HG02759 (cell line): ENCODE measurements at regions not wholly inside any gene's neighbourhood (a gene's known extent, or its start where the extent isn't known, plus 50 kb on each side); places are given as distances from the start of the nearest gene placed in this dataset.

Experiments
- ATAC-seq: cut with Tn5 transposase; IDR thresholded peaks from one replicate; pipeline ENCODE4 v1.9.1; 2021; ENCODE audit warnings: mild to moderate bottlenecking, moderate library complexity; ENCODE audit not compliant: unreplicated experiment

DNA sequence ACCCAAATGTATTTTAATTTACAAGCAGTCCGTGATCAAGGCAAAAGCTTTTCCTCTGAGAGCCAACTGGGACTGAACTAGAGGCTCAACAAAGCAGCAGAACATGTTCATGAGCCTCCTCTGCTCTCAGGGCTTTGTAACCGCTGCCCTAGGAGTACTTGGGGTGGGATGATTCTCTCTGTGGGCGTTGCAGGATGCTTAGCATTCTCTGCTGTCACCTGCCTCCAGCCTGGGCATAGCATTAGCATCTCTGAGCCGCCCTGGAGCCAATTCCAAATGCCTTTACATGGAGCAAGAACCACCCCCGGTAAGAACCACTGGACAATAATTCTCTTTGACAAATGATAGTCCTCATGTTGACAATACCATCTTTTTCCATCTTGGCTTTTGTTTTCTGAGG lies 237.6 kb upstream of the CDH4 start:
- ATAC-seq = no peak

DNA sequence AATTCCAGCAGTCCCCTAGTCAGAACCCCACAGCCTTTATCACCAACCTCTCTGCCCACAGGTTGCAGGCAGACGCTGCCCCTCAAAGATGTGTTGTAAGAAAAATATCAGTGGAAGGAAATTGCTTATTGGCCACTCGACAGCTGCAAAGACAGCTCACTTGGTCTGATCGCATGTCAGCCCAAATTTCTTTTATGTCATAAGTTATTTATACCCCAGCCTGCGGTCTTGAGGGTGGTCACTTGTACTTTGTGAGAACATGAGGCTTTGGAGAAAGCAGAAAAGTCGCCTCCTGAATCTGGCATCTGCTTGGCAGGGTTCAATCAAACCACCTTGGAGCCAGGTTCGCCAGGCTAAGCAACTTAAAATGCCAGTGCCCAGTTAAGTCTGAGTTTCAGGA lies 236.5 kb upstream of the CDH4 start:
- no peak for ATAC-seq

DNA sequence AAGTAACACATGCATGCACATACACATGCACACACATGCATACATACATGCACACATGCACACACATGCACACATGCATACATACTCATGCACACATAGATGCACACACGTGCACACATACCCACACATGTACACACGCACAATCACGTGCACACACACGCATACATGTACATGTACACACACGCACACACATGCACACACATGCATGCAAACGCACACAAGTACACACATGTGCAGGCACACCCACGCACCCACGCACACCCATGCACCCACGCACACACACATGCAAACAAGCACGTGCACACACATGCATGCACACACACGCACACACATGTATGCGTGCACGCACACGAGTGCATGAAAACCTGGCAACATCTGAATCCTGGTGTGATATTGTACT lies 232.7 kb upstream of the CDH4 start:
- no peak for ATAC-seq

DNA sequence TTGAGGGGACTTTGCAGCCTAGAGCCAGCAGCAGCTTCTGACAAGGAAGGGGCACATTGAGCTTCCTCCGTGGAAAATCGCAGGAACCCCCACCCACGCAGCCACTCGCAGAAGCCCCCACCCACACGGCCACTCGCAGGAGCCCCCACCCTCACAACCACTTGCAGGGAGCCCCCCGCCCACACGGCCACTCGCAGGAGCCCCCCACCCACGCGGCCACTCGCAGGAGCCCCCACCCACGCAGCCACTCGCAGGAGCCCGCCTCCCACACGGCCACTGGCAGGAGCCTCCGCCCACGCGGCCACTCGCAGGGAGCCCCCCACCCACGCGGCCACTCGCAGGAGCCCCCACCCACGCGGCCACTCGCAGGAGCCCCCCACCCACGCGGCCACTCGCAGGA lies 228.4 kb upstream of the CDH4 start:
- no peak for ATAC-seq

DNA sequence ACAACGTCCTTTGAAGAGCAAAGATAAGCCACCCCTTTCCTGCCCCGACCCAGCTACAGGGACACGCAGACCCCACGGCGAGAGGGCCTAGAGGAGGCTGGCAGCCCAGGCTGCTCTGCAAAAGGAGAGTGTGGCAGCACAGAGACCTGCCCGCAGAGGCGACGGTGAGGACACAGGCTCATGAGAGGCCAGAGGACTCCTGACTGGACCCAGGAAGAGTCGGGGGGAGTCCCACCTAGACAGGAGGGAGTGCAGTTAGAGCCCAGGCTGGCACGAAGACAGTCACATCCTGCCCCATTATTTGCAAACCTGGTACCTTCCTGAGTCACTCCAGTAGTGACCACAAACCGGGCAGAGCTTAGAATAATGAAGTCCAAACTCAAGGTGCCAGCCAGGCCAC lies 227.7 kb upstream of the CDH4 start:
- ATAC-seq = no peak

DNA sequence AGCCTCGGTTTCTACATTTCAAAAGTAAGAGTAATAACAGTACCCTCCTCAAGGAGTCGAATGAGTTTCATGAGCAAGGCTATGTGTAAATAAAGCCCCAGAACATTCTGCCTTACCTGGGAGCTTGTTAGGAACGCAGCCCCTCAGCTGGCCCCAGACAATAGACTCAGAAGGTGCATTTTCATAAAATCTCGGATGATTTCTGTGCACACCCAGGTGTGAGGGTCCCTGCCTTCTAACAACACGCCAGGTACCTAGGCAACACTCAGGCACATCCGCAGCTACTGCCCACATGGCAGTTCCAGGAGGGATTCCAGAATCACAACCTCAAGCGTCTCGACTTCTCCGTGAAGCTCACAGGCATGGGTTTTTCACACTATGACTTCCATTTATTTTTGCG lies 226.5 kb upstream of the CDH4 start:
- no peak for ATAC-seq

DNA sequence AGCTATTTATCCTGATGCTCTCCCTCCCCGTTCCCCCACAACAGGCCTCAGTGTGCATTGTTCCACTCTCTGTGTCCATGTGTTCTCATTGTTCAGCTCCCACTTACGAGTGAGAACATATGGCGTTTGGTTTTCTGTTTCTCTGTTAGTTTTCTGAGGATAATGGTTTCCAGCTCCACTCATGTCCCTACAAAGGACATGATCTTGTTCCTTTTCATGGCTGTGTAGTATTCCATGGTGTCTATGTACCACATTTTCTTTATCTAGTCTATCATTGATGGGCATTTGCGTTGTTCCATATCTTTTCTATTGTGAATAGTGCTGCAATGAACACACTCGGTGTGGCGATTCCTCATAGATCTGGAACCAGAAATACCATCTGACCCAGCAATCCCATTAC lies 225.9 kb upstream of the CDH4 start:
- ATAC-seq = no peak

DNA sequence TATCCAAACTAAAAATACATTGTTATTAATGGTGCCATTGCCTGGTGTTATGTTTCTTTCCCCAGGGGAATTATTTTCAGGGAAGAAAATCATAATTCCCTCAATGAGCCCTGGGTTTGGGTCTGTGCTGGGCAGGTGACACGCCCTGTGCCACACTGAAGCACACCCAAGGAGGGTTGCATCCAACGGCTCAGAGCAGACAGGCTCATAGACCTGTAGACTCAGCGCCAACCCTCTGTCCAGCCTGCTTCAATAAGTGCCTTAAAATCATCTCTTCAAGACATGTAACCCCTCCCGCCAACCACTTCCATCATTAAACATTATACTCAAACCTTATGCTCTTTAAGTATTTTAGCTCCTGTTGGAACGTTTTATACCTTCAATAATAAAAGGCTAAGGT lies 225.3 kb upstream of the CDH4 start:
- ATAC-seq = no peak

DNA sequence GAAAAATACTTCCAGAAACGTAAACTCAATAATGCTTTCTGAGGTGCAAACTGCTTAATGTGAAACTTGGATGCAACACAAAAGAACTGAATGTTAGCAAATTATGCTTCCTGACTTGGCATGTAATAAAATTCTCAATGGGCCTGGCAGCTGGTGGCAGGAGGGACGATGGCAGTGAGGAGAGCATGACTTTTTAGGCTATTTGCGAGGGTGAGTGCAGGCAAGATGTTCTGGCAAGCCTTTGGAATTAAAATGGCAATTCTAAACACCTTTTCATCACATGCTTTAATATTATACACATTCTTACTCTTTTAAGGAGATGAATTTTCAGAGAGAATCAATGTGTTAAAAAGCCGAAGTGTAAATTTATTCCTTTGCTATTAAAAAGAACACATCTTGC lies 224.8 kb upstream of the CDH4 start:
- no peak for ATAC-seq

DNA sequence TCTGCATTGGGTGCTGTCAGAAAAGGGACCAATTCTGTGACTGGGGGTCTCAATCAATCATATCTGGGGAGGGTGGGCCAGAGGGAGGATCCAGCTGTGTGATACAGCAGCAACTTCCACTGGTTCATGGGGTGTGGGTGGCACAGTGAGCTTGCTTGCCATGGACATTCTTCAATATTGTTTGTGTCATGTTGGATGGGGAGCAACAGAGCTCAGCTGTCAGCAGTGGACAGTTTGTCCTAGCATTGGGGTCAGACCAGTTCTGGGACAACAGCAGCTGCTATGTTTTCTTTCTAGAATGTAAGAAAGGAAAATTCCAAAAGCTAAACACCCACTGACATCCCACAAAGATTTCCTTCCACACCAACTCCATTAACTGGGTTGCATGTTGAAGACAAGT lies 221.9 kb upstream of the CDH4 start:
- no peak for ATAC-seq

DNA sequence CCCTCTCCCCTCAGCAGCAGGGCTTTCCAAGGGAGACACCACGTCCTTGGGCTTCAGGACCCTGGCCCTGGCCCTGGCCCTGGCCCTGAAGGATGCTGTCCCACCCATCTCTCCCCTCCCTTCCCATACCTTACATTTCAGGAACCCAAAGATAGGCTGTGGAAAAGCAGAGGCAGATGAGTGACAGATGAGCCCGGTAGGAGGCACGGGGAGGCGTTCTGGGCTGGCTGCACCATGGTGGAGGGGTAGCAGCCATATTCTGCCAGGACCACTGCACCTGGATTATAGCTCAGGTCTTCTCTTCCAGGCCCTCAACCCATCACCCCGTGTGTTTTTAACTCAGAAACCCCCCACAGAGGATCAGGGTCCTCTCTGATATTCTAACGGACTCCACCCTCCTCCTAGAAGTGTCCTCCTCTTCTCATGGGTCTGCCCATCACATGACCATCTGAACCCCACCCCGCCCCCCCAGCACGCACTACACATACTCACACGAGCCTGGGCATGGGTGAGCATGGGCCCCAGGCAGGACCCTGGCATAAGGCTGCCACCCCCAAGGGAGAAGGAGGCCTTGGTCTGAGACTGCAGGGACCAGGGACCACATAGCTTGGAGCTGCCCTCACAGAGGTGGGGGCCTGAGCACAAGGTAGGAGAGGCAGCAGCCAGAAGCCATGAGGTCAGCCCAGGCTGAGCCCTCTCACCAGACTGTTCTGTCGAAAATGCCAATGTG lies 220.8 kb upstream of the CDH4 start:
- ATAC-seq = no peak

DNA sequence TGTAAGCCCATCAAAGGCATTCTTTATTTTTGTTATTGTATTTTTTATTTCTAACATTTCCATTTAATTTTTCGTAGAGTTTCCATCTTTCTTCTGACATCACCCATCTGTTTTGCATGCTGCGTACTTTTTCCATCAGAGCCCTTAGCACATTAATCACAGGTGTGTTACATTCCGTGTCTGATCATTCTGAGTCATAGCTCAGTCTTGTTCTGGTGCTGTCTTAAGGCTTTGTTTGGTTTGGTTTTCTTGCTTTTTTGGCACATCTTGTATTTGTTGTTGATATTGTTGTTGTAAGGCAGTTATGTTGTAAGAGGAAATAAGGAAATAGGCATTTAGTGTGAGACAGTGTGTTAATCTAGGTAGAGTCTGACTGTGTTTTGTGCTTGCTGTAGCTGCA lies 214.6 kb upstream of the CDH4 start:
- ATAC-seq = no peak

DNA sequence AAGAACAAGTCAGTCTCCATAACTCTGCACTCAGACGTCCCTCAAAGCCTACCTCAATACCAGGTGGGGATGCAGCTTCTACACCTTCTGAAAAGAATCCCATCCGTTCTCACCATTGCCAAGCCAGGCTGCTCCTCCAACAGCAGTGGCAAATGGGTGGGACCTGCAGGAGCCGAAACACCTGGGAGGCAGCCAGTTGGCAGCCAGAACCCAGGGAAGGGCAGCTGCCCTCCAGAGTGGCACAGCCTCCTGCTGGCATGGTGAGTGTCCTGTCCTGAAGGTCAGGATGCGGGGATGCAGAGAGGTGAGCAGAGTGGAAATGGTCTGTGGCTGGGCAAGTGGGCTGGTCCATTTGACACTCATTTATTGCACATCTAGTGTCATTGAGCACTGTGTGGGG lies 210.6 kb upstream of the CDH4 start:
- ATAC-seq = no peak

DNA sequence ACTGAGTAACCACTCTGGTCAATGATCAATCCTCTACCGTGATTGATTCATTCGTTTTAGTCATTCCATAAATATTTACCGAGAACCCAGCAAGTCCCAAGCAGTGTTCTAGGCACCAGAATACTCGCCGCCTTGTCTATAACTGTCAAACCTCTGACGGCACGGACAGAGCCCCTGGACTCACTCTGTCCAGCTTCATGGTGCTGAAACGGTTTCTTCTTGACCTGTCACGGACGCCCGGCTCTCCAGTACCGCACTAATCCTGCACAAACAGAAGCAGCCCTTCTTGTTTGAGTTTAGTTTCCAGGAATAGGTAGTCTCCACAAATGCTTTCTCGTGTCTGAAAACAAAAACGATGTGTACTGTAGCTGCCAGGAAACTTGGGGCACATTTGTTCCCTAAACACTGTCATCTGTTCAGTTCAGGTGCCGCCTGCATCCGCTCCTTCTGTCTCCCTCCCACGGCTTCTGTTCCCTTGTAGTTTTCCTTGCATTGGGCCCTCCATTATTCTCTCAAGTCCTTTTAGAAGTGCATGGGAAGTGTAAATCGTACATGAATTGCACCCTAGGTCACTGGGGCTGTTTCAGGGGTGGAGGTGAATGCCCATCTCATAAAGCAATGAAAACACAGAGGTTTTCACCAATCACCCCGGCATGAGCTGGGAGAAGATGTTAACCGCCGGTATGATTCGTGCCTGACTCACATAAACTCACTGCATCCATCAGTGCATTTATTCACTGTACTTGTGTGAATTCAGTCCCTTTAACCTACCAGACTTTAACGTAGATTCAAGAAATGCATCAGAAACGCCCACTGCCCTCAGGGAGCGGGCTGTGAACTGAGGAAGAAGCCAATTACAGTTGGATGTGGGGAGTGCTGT lies 209.3 kb upstream of the CDH4 start:
- ATAC-seq = no peak

DNA sequence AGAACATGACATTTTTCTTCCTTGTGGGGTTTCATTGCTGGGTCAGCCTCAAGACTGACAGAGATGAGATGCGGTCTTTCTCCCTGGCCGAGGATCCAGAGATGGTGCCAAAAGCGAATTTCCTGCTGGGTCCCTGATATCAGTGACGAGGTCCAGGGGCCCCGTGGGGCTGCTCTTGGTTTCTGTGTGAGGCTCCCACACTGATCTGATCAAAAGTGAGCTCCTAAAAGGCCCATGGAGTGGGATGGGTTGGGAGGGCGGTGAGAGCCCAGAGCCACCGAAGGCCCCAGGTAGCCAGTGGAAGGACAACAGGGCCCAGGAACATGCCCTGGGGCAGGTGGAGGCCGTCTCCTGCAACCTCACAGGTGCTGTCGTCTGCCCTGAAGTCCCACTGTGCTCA lies 208.4 kb upstream of the CDH4 start:
- ATAC-seq = no peak

DNA sequence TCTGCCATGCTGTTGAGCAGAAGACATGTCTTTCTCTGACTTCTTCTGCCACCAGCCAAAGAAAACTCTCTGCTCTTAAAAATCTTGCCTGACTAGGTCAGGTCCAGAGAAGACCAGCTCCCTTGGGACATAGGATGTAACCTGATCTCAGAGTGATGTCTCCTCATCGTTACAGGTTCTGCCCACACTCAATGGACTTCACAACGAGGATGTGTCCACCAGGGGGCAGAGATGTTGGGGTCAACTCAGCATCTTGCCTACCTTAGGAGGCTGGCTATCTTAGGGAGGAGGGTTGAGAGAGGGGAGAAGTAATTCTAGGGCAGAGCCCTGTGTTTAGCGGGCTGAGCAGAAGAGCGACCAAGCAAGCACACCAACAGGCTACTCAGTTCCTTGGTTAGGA lies 207.6 kb upstream of the CDH4 start:
- ATAC-seq = no peak

DNA sequence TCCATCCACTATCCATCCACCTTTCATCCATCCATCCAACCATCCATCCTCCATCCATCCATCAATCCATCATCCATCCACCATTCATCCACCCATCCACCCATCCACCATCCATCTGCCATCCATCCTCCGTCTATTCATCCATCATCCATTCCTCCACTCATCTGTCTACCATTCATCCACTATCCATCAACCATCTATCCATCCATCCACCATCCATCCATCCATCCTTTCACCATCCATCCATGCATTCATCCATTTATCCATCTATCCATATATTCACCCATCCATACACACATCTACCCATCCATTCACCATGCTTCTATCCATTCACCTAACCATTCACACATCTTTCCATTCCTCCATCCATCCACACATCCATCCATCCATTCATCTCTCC lies 207.0 kb upstream of the CDH4 start:
- ATAC-seq = no peak

DNA sequence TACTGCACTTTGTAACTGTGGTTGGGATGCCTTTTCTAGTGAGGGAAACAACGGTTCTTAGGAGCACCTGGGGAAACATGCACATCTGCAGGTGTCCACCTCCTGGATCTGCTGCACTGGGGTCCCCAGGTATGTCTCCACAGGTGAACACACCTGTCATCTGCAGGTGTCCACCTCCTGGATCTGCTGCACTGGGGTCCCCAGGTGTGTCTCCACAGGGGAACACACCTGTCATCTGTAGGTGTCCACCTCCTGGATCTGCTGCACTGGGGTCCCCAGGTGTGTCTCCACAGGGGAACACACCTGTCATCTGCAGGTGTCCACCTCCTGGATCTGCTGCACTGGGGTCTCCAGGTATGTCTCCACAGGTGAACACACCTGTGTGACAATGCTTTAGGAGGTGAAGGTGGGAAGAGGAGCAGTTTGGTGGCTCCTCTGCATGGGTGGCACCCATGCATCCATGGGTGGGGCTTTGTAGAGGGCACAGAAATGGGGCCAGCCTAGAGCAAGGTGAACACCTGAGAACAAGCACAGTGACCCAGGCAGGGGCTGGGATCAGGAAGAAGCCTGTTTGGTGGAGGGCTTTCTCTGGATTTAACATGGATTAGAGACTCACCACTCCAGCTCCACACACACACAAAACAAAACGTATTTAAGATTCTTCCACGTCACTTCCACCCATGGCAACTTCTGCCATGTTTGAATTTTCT lies 206.0 kb upstream of the CDH4 start:
- no peak for ATAC-seq

DNA sequence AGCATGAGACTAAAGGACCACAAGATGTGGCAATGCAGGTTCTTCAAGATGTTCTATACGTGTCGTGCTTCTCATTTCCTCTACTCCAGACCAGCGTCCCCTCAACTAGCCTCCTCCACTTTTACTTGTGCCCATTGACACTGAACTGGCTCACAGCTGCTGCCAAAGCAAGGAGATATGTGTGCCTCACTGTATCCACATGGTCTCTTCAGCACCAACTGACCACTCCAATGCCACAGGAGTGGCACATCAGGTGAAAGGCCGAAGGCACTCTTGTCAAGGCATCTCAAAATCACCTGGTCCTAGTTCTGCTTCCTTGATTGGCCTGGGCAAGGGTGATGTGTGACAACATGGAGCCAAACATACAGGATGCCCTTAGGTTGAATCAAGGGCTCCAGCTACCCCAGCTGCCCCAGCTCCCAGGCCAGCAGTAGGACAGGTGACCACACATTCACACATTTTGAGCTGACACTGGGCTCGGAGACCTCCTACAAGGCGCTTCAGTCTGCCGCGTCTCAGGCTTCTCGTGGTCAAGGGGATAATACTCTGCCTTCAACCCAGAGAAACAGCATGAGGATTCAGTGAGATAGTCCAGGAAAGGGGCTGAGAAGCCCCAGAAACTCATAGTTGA lies 205.2 kb upstream of the CDH4 start:
- no peak for ATAC-seq

DNA sequence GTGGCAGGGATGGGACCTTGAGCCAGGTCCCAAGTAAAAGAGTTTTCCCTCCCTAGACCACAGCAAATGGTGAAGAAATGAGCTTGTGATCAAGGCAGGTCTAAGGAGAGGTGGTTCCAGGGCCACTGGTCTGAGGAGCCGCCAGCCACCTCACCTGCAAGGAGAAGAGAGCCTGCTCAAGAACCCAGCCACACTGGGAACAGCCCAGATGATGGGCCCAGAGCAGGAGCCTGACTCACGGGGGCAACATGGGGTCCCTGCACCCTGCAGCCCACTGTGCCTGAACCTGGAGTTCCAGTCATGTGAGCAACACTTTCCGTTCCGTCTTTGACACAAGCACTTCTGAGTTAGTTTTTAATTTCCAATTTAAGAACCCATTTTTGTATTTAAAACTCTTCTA lies 204.5 kb upstream of the CDH4 start:
- no peak for ATAC-seq

DNA sequence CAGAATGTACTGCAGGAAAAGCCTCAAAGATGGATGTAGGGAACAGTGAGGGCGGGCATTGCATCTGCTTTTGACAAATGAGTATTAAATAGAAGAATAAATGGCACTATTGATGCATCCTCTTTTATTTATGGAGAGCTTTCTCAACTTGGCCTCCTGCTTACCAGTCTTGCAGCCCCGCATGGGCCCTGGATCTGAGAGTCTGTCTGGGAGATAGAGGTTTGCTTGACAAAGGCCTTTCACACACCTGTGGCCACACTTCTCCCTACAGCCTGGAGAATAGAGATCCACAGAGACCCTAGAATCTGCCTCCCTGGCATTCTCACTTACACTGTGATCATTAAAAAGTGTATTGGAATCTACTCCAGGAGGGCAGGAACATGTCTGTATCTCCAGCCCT lies 203.8 kb upstream of the CDH4 start:
- ATAC-seq = no peak
